Femur (tissue), 1 donor: ENCODE measurements at regions not wholly inside any gene's neighbourhood (a gene's known extent, or its start where the extent isn't known, plus 50 kb on each side); places are given as distances from the start of the nearest gene placed in this dataset.
"Not testable (repeated sequence)": the region's sequence is repeated elsewhere in the genome, so short reads cannot be mapped to it uniquely, and the experiment has no call there.

ENCODE experiments used
- DNase-seq: peaks from one replicate; pipeline ENCODE4 v3.0.0-alpha.2; 2017

DNA sequence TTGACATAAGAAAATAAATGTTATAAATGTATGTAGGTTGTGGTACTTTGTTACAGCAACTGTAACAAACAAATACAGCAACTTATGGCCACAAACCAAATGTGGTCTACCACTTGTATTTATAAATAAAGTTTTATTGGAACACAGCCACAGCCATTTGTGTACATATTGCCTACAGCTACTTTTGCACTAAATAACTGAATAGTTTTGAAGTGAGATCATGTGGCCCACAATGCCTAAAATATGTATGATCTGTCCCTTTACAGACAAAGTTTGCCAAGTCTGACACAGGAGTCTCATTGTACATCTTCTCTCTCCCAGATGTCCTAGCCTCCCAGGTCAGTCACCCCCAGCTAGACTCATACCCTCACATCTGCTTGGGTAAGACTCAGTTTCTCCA lies 283.6 kb upstream of the PRDM9 start:
- DNase-seq, result no peak

DNA sequence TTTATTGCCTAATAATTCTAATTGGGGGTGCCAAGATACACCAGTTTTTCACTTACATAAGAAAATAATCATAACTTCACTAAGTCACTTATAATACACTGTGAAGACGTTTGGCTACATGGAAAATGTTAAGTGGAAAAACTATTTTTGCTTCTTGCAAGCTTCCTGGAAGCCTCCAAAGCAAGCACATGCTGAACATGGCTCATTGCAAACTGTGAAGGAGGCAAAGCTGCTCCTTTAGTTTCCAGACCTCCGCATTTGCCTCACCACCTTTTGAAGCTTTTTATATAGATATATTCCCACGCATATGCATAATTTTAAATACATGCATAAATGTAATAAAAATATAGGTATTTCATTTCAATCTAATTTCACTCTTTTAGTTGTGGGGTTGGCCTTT lies 285.6 kb upstream of the PRDM9 start:
- DNase-seq, result no peak

DNA sequence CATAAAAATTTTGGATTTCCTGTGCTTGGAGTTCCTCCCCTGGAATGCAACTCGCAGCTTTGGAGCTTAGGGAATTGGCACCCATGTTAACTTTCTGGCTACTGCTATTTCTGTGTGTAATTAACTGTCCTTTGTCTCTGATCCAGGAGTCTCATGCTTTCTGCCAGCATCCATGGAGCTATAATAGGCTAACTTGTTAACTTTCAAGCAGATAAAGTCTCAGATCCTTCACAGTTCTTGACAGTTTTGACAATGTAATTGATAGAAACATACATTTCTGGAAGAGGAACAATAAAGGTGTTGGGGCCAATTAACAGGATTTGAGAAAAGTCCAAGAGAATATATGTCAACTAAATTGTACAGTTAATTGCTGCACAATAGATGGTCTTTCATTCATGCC lies 290.2 kb upstream of the PRDM9 start:
- no peak for DNase-seq

DNA sequence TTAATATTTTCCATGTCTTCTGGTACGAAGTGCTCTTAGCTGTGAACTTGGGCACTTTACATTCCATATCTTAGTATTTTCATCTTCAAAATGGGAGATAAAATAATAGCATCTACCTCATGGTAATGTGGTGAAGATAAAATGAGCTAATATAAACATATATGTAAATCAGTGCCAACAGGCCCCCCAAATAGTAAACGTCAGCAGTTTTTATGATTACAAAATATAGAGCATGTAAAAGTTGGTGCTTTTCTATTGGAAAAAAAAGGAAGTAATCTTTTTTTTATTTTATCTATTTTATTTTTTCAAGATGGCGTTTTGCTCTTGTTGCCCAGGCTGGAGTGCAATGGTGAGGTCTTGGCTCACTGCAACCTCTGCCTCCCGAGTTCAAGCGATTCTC lies 291.1 kb upstream of the PRDM9 start:
- DNase-seq, result no peak

DNA sequence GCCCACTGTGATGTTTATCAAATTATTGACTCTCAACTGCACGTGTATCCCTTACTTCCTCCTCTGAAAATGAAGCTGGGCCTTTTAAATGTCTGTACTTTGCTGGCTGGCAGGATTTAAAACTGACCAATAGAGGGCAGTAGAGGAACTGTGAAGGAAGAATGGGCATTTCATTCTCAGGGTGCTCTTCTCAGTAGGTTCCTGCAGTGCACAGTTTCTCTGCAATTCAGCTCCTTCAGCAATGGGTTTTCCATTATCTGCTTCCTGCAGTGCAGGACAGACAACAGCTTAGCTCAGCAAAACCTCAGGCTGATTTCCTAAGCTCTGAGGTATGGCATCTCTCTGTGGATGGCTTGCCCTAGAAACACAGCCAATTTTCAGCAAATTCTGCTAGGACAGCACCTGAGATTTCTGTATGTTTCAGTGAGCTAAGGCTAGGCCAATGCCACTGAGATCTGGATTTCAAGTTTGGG lies 298.4 kb upstream of the PRDM9 start:
- no peak for DNase-seq

DNA sequence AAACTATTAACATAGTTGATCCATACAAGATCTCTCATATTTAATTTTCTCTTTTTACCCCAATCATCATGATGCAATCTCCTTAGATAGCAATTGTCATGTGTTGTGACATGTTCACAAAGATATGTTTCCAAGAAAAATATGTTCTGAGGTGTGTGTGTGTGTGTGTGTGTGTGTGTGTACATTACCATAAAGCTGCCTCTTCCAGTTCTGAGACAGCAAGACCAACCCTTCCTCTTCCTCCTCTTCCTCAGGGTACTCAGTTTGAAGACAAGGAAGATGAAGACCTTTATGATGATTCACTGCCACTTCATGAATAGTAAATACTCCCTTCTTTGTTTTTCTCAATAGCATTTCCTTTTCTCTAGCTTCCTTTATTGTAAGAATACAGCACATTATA lies 303.3 kb upstream of the PRDM9 start:
- no peak for DNase-seq

DNA sequence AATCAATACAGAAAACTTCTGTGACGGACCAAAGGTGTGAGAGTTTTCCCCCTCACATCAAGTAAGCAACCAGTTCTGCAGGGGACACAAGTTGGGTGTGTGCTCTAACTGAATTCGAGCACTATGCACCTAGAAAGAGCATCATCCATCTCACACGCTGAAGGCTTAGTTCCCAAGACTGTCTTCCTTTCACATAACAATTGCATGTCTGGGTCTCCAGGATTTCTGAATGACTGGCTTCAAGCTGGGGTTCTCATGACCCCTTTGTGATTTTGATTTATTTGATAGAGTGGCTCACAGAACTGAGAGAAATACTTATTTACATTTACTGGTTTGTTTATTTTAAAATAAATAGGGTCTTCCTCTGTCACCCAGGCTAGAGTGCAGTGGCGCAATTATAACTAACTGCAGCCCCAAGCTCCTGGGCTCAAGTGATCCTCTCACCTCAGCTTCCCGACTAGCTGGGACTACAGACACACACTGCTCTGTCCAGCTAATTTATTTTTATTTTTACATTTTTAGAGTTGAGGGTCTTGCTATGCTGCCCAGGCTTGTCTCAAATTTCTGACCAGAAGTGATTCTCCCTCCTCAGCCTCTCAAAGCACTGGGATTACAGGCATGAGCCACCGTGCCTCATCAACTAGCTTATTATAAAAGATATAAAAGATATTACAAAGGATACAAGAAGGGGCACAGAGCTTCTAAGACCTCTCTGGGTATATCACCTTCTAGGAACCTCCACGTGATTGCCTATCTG lies 316.7 kb upstream of the CDH12 start:
- no peak for DNase-seq

DNA sequence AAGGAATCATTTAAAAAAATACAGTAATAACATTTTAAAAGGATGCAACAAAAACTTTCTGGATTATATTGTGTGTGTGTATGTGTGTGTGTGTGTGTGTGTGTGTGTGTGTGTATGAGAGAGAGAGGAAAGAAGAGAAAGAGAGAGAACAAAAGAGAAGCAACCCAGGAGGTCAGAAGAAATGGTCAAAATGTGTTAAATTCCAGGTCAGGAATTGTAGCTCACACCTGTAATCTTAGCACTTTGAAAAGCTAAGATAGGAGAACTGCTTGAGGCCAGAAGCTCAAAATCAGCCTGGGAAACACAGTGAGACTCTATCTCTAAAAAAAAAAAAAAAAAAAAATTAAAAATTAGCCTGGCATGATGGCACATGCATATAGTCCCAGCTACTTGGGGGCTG lies 311.8 kb upstream of the CDH12 start:
- no peak for DNase-seq

DNA sequence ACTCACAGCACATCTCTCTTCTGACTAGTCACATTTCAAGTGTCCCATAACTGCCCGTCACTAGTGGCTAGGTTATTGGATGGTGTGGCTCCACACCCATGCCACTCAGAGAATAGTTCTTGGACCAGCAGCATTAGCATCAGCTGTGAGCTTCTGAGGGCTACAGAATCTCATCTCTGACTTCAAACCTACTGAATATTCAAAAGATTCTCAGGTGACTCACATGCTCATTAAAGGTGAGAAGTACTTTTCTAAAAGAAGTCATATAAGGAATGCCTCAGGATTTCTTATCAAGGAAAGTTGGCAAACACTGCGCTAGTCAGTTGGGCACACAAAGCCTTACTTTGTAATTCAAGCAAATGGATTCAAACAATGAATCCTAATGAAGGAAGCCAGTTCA lies 305.0 kb upstream of the CDH12 start:
- DNase-seq, result no peak

DNA sequence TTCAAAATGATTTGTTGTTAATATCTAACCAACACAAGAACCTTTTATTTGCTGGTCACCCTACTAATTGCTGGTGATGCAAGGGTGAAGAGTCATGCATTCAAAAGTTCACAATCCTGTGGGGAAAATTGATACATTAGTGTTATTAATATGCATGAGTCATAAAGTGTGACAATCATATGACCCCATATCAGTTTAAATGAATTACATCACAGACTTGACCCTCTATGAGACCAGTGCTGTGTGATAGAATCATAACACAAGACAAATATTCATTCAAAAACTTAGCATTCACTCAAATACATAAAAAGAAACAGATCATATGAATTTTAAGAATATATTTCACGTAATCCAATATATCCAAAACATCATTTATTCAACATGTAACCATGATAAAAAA lies 304.6 kb upstream of the CDH12 start:
- DNase-seq, result no peak

DNA sequence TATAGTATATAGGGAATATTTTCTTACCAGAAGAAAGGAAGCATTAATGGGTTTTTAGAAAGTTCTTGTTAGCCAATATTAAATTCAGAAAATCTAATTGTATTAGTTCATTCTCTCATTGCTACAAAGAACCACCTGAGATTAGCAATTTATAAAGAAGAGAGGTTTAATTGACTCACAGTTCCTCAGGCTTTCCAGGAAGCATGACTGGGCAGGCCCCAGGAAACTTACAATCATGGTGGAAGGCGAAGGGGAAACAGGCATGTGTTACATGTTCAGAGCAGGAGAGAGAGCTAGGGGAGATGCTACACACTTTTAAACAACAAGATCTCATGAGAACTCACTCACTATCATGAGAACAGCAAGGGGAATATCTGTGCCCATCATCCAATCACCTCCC lies 304.0 kb upstream of the CDH12 start:
- no peak for DNase-seq

DNA sequence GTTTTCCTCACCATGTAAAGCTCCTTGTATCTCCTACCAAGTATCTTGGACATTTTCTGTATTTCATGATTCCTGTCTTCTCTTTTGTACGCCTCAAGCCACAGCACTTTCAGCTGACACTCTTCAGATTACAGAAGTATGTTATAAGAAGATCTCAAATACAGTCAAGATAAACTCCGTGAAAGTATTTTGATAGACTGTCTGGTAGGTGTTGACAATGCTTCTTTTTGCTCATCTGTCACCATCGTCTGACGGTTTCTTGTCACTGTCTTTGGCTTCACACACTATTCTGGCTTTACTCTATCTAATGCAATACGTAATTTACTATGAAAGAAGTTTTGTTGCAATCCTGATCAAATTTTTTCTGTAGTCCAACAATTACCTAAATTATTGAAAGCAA lies 294.5 kb upstream of the CDH12 start:
- no peak for DNase-seq

DNA sequence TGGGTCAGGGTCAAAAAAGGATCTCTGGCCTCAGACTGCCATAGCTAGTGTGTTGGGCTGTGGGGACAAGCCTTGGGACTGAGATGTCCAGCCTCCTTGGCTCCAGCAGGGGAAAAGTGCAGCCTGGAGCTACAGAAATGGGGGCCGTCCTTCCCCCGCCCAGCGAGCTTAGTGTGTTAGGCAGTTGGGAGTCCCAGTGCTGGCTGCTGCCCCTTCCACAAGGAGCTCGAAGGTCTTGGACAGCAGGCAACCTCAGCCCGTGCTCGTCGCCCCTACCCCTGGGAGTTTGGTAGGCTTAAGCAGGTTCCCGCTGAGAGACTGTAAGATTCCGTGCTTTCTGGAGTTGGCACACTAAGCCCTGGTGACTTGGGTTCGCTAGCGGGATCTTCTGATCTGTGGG lies 293.0 kb upstream of the CDH12 start:
- DNase-seq, result no peak

DNA sequence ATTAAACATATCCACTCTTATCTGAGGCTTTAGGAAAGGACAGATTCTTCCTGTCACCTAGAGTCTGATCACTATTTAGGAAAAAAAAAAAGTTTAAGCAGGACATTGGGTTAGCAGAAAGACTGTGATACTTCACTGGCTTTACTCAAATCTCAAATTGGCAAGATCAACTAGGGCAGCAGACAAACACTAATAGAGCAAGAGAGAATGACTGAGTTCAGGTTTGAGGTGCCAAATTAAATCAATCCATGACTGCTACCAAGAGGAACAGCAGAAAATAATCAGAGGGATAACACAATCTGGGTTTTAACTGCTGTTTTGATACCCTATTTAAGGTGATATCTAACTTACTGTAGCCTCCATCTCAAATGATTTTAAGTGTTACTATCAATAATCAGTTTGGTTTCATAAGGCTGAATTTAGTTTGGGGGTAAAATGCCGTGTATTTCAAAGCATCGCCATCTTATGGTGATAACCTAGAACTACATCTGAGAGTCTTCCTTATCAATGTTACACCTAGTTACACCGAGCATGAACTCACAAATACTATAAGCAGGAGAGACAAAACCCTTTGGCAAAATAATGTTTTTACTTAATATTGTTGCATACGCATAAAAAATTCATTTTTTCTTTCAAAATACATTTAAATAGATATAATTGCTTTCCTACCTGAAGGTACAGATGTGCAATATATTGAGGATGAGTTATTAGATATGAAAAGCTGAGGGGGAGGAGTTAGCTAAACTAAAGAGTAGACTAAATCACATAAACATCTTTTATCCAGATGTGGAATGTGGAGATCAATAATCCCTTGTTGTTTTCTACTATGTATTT lies 286.4 kb upstream of the CDH12 start:
- DNase-seq, result no peak

DNA sequence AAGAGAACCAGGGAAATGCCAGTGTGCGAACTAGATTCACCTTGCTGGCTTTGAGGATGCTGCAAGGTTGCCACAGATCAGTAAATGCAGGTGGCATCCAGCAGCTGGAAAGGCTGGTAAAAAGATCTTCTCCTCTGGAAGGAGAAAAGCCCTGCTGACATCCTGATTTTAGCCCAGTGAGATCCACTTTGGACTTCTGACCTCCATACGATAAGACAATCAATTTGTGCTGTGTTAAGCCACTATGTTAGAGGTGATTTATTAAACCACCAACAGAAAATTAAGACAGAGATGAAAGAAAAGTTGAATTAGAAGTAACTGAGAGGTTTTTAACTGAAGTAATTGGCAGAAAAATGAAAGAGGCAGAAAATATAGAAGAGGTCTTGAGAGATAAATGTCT lies 283.8 kb upstream of the CDH12 start:
- DNase-seq, result no peak

DNA sequence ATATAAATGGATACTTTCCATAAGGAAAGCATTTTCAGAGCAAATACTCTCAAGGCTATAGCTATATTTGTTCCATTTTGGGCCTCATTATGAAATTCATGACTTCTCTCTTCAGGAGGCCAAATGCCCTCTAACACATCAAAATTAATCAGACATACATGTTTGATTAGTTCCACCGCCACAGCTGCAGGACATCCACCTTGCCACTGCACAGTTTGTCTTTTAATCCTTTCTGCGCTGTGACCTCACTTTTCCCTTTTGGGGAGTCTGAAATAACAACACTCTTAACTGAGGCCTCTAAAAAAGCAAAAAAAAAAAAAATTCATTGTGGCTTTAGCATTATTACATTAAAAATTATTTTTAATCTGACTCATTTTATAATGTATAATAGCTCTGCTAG lies 279.1 kb upstream of the CDH12 start:
- DNase-seq, result no peak

DNA sequence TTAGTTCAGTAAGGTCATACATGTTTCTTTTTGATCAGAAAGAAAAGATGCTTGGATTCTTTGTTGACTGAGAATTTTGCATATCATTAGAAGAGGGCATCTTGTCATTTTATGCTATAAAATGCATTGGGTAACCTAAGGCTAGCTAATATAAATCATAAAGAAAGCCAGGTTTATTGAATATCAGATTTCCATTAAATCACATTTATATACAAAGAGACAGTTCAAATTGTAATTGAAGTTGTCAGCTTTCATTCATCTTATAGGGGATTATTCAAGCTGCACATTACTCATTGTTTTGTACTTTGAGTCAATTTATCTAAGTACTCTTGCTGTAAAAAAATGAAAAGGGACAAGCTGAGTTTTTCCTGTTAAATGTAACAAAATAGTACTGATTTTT lies 259.1 kb upstream of the CDH12 start:
- no peak for DNase-seq

DNA sequence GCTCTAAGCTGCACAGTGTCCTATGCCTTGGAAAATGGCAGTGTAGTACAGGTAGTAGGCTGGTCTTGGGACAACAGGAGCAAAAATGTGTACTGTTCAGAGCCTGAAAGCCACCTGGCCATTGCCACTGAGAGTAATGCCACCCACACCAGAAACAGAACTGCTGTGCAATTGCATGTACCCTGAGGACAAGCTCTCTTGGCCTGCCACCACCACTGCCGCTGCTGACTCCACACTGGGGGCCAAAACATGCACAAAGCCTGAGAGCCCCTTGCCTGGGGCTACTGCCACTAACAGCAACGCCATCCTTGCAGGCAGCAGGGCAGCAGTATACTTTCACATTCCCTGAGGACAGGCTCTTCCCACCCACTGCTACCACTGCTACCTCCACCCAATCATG lies 251.9 kb upstream of the CDH12 start:
- DNase-seq, result no peak

DNA sequence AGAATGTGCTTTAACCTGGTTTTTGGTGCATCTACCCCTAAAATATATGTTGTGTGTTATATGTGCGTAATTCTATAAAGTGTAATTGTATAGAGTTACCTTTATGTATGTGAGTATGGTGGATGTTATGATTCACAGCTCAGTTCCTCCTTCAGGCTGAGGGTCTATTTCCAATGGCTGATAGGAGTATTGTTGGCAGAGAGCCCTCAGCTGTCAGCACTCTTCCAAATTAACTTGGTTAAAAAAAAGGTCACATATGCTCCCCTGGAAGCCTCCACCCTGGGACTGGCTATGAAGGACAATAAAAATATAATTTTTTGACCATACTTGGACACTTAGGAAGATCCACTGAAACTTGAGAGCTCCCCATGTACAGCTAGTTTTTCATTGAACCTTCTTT lies 250.4 kb upstream of the CDH12 start:
- DNase-seq, result no peak

DNA sequence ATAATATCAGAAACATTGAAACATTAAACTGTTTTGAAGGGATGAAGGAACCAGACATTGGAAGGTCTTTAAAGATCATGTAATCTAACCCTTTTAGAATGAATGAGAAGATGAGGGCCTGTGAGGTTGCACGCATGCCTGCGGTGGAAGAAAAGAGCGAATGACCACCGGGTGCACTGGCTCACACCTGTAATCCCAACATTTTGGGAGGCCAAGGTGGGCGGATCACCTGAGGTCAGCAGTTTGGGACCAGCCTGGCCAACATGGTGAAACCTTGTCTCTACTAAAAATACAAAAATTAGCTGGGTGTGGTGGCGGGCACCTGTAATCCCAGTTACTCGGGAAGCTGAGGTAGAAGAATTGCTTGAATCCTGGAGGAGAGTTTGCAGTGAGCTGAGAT lies 242.3 kb upstream of the CDH12 start:
- not testable (repeated sequence) for DNase-seq

DNA sequence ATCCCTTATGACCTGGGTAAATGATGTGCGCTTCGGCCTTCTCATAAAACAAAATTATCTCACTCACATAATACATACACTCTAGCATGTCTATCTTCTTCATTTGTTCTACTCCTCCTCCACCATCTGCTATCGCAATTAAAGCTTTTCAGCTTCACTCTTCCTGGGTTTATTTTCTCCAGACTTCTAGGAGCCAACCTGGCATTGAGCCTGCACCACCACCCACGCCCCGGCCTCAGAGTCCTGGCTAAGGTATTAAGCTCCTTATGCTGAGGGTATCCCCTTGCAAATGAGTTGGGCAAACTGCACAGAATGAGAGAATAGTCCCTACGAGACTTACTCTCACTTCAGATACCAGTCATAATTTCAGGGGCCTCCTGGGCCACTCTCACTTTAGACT lies 236.1 kb upstream of the CDH12 start:
- peak; percentile 37 for DNase-seq

DNA sequence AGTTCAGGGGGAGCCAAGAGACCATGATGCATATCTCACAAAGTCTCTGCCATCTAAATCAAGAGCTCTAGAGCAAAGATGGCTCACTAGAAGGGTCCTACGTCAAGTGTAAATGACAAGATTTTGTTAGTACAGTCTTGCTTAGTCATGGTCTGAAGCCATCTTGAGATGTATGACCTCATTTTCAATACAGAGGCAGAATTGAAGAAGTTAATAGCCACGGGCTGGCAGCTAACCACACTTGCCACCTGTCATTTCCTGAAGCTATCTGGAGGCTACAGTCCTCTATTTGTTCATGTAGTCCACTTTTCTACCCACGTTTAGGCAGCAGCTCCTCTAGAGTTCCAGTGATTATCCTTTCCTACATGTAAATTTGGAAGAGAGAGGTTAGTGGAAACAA lies 231.7 kb upstream of the CDH12 start:
- no peak for DNase-seq

DNA sequence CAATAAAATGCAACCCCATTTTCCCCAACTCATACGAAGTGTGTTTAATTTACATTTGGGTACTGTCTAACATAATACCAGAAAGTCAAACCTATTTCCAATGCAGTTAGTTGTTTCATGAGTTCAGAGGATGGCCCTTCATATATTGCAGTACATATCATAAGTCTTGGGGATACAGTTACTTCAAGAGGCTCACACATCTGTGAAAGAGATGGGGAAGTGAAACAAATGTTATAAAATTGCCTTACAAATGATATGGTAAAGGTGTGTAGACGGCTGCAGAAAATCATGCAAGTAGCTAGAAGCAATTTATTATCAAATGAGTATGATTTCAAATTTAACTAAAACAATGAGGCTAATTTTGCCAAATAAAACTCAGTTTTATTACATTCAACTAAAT lies 219.0 kb upstream of the CDH12 start:
- DNase-seq, result no peak

DNA sequence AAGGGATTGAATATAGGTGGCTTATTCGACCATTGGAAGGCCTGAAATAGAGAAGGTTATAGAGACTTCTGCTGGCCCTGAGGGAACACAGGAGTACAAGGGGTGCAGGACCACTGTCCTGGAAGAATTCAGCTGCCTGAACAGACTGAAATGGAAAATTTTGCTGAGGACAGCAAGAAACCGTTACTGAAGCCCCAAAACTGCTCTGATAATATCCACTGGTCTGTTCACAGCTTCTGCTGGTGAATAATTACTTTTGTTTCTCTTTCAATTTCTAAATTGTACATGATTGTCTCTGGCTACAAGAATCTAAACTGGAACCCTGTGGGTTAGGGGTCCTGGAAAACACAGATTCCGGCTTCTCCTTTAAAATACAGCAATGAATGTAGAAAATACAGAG lies 218.5 kb upstream of the CDH12 start:
- no peak for DNase-seq

DNA sequence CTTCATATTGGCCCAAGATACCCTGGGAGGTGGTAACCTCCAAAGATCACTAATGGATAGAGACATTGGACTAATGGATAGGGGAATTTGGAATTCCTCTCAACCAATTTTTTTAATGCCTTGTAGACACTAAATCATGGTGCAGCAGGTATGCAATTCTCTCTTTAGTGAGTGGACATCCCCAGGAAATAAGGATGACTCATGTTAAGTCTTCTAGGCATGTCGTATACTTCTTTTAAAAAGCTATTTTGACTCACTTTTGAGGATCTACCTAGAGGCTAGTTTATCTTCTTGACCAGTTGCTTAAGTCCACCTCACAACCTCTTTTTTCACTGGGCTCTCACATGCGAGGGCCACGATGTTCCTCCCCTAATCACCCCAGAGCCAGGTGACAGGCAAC lies 211.6 kb upstream of the CDH12 start:
- no peak for DNase-seq
